CD4-positive, alpha-beta T cell treated with Interleukin-2 at 100 ng/mL for 4 hours (primary cell): ENCODE measurements at regions not wholly inside any gene's neighbourhood (a gene's known extent, or its start where the extent isn't known, plus 50 kb on each side); places are given as distances from the start of the nearest gene placed in this dataset.

Experiments
- DNase-seq: peaks from one replicate; pipeline ENCODE4 v3.0.0-alpha.2; 2020; ENCODE audit warnings: low spot score

GRCh38 chr6:26197933-26198721 lies 110.9 kb downstream of the HFE start:
- DNase-seq = peak; percentile 27

GRCh38 chr6:26198722-26199056 lies 111.5 kb downstream of the HFE start:
- no peak for DNase-seq

GRCh38 chr6:26199057-26199772 lies 112.0 kb downstream of the HFE start:
- peak; percentile 94 for DNase-seq

- DNase-seq = no peak
Measured at GRCh38 chr6:26199773-26200764, 112.8 kb downstream of the HFE start.

GRCh38 chr6:26200918-26201721 lies 113.9 kb downstream of the HFE start:
- DNase-seq = no peak

GRCh38 chr6:26202201-26202611 lies 115.0 kb downstream of the HFE start:
- no peak for DNase-seq

- no peak for DNase-seq
Measured at GRCh38 chr6:26202811-26203583, 115.8 kb downstream of the HFE start.

GRCh38 chr6:26204332-26205160 lies 117.3 kb downstream of the HFE start:
- peak; percentile 94 for DNase-seq

- peak; percentile 90 for DNase-seq
Measured at GRCh38 chr6:26205161-26205624, 118.0 kb downstream of the HFE start.

GRCh38 chr6:26205625-26206574 lies 118.7 kb downstream of the HFE start:
- DNase-seq = no peak

- DNase-seq = no peak
Measured at GRCh38 chr6:26206868-26207801, 119.9 kb downstream of the HFE start.

- DNase-seq = no peak
Measured at GRCh38 chr6:26211963-26212362, 124.7 kb downstream of the HFE start.

- no peak for DNase-seq
Measured at GRCh38 chr6:26213334-26214075, 126.3 kb downstream of the HFE start.

- DNase-seq = no peak
Measured at GRCh38 chr6:26214803-26215584, 127.8 kb downstream of the HFE start.

- DNase-seq = no peak
Measured at GRCh38 chr6:26215585-26216358, 128.5 kb downstream of the HFE start.
